CD14-positive monocyte (primary cell): ENCODE measurements at regions not wholly inside any gene's neighbourhood (a gene's known extent, or its start where the extent isn't known, plus 50 kb on each side); places are given as distances from the start of the nearest gene placed in this dataset.

Experiments
- DNase-seq, 3 donors: peaks; one replicate each; pipeline ENCODE4 v3.0.0-alpha.2; 2011 to 2022
- H2AFZ ChIP-seq: 2 replicates; pipeline ENCODE4 v1.6.0; 2012; ENCODE audit warnings: mild to moderate bottlenecking, low read depth, low read length, inconsistent platforms; ENCODE audit not compliant: insufficient read depth, poor library complexity, severe bottlenecking
- H3K27ac ChIP-seq, 2 donors: 1 replicate in 1 of 2; 2 replicates in 1 of 2; pipeline ENCODE4 v1.5.1; 2012 to 2013; ENCODE audit warnings: low read length in 2 of 2, control low read depth in 1 of 2, inconsistent platforms in 1 of 2, low read depth in 1 of 2, mild to moderate bottlenecking in 1 of 2
- H3K27me3 ChIP-seq, 2 donors: one replicate each; pipeline versions ENCODE4 v1.6.0 to v1.6.1; 2011 to 2013; ENCODE audit warnings: low read length in 2 of 2; ENCODE audit not compliant: control insufficient read depth in 2 of 2, insufficient read depth in 2 of 2
- H3K36me3 ChIP-seq, 2 donors: replicated peaks in 1 of 2; 1 replicate in 1 of 2; 2 replicates in 1 of 2; pipeline versions ENCODE4 v1.5.1 to v1.6.1; 2012 to 2013; ENCODE audit warnings: low read length in 2 of 2, control low read depth in 1 of 2, inconsistent platforms in 1 of 2, mild to moderate bottlenecking in 1 of 2; ENCODE audit not compliant: insufficient read depth in 2 of 2, control insufficient read depth in 1 of 2
- H3K4me1 ChIP-seq, 2 donors: 1 replicate in 1 of 2; 2 replicates in 1 of 2; pipeline versions ENCODE4 v1.5.1 to v1.6.1; 2012 to 2013; ENCODE audit warnings: low read length in 2 of 2, control low read depth in 1 of 2, inconsistent platforms in 1 of 2, mild to moderate bottlenecking in 1 of 2, moderate library complexity in 1 of 2; ENCODE audit not compliant: insufficient read depth in 2 of 2, control insufficient read depth in 1 of 2
- H3K4me2 ChIP-seq: replicated peaks from 2 replicates; pipeline ENCODE3; 2012; ENCODE audit warnings: low read length, moderate library complexity, mild to moderate bottlenecking; ENCODE audit not compliant: poor library complexity, severe bottlenecking; ENCODE audit errors: extremely low read depth
- H3K4me3 ChIP-seq, 3 experiments: fragments of 200-600 bp in 1 of 3; sonication (generic) in 1 of 3; replicated peaks in 1 of 3; 1 replicate in 2 of 3; 2 replicates in 1 of 3; pipeline ENCODE4 v1.5.1; 2011 to 2013; ENCODE audit warnings: low read length in 3 of 3, mild to moderate bottlenecking in 3 of 3, control low read depth in 2 of 3, low read depth in 2 of 3, inconsistent platforms in 1 of 3, moderate library complexity in 1 of 3
- H3K79me2 ChIP-seq: 2 replicates; pipeline ENCODE4 v1.6.0; 2012; ENCODE audit warnings: mild to moderate bottlenecking, control low read depth, inconsistent platforms, low read length, moderate library complexity; ENCODE audit not compliant: insufficient read depth
- H3K9ac ChIP-seq: 2 replicates; pipeline ENCODE4 v1.6.0; 2017; ENCODE audit warnings: low read length, mild to moderate bottlenecking; ENCODE audit not compliant: insufficient read depth, poor library complexity, severe bottlenecking
- H3K9me3 ChIP-seq, 2 donors: replicated peaks in 1 of 2; 1 replicate in 1 of 2; 2 replicates in 1 of 2; pipeline versions ENCODE4 v1.5.1 to v1.6.1; 2012 to 2013; ENCODE audit warnings: low read length in 2 of 2, control low read depth in 1 of 2; ENCODE audit not compliant: control insufficient read depth in 1 of 2, insufficient read depth in 1 of 2
- H4K20me1 ChIP-seq: 2 replicates; pipeline ENCODE4 v1.6.0; 2012; ENCODE audit warnings: mild to moderate bottlenecking, low read length, control low read depth, moderate library complexity; ENCODE audit not compliant: insufficient read depth
- H3K27ac Mint-ChIP-seq, 7 donors: one replicate each; pipeline ENCODE4 v1.8.0; 2020; ENCODE audit warnings: mild to moderate bottlenecking in 7 of 7, mixed read lengths in 7 of 7, moderate library complexity in 6 of 7, inconsistent platforms in 2 of 7
- H3K27me3 Mint-ChIP-seq, 3 donors: one replicate each; pipeline ENCODE4 v1.8.0; 2021 to 2022; ENCODE audit warnings: low read depth in 3 of 3, mild to moderate bottlenecking in 3 of 3, mixed read lengths in 3 of 3, moderate library complexity in 3 of 3, inconsistent platforms in 1 of 3
- H3K36me3 Mint-ChIP-seq, 2 donors: one replicate each; pipeline ENCODE4 v1.8.0; 2020; ENCODE audit warnings: mixed read lengths in 2 of 2, inconsistent platforms in 1 of 2, mild to moderate bottlenecking in 1 of 2
- H3K4me1 Mint-ChIP-seq: one replicate; pipeline ENCODE4 v1.8.0; 2020; ENCODE audit warnings: mild to moderate bottlenecking, mixed read lengths
- H3K4me3 Mint-ChIP-seq, 2 donors: one replicate each; pipeline ENCODE4 v1.8.0; 2020; ENCODE audit warnings: mild to moderate bottlenecking in 2 of 2, mixed read lengths in 2 of 2, moderate library complexity in 1 of 2
- H3K9me3 Mint-ChIP-seq, 7 donors: one replicate each; pipeline ENCODE4 v1.8.0; 2020 to 2022; ENCODE audit warnings: mixed read lengths in 7 of 7, mild to moderate bottlenecking in 6 of 7, moderate library complexity in 6 of 7, inconsistent platforms in 2 of 7
- CTCF ChIP-seq: fragments of 200-600 bp; IDR thresholded peaks from one replicate; pipeline ENCODE4 v1.8.0; 2022; ENCODE audit warnings: antibody characterized with exemption, mild to moderate bottlenecking
- WGBS: methylation state at CpG from one replicate; pipeline ENCODE4 v1.1.5; 2013; ENCODE audit warnings: missing lambda C conversion rate; ENCODE audit not compliant: insufficient coverage; 5-methylcytosine and 5-hydroxymethylcytosine counted together
- intact Hi-C, 2 donors: fragments of 100-400 bp; cut with micrococcal nuclease; formaldehyde crosslinking; loops; one replicate each; pipeline versions ENCODE4 v1.15.0 to v1.15.1; 2023

- intact Hi-C loops: no loop called here
- H3K9ac ChIP-seq: no peak overlapping the region
- no peak overlapping the region for H3K4me3 ChIP-seq
- no peaks in the 10 kb centered on the region for H3K4me1 ChIP-seq
- H3K9me3 Mint-ChIP-seq: peaks cover 0 to 5% (median 0%) of the 10 kb centered on the region in 7 donors
- no peaks in the 10 kb centered on the region for H4K20me1 ChIP-seq
- H3K4me2 ChIP-seq: no peak overlapping the region
- no peaks in the 10 kb centered on the region for H3K27me3 ChIP-seq
- H3K4me1 Mint-ChIP-seq: no peaks in the 10 kb centered on the region
- no peak overlapping the region for H3K4me3 Mint-ChIP-seq
- peaks cover 0 to 12% of the 10 kb centered on the region in 2 donors for H3K9me3 ChIP-seq
- no peaks in the 10 kb centered on the region for H3K79me2 ChIP-seq
- no peak overlapping the region for H2AFZ ChIP-seq
- no peaks in the 10 kb centered on the region for H3K36me3 ChIP-seq
- no peak for DNase-seq
- WGBS: 90% methylated on average over 2 of the region's 4 CpGs
- no peak for TF ChIP-seq CTCF
- no peaks in the 10 kb centered on the region for H3K36me3 Mint-ChIP-seq
- H3K27ac Mint-ChIP-seq: no peak overlapping the region
- no peak overlapping the region for H3K27ac ChIP-seq
- peaks cover 0 to 2% (median 1%) of the 10 kb centered on the region in 3 donors for H3K27me3 Mint-ChIP-seq
Observed at GRCh38 chr11:71363721-71364120, 84.5 kb downstream of the DHCR7 start.

- no peaks in the 10 kb centered on the region for H3K4me1 ChIP-seq
- no peaks in the 10 kb centered on the region for H4K20me1 ChIP-seq
- no peaks in the 10 kb centered on the region for H3K79me2 ChIP-seq
- no peak overlapping the region for H3K4me3 ChIP-seq
- intact Hi-C loops: no loop called here
- no peak overlapping the region for H2AFZ ChIP-seq
- no peak overlapping the region for H3K9ac ChIP-seq
- DNase-seq: no peak
- Mint-ChIP-seq H3K4me3 (no peak overlapping the region), H3K4me1 (no peaks in the 10 kb centered on the region), H3K27ac (no peak overlapping the region), H3K36me3 (no peaks in the 10 kb centered on the region), H3K27me3 (peaks cover 2 to 4% (median 2%) of the 10 kb centered on the region in 3 donors), H3K9me3 (peaks cover 0 to 2% (median 0%) of the 10 kb centered on the region in 7 donors)
- H3K36me3 ChIP-seq: no peaks in the 10 kb centered on the region
- peaks cover 0 to 12% of the 10 kb centered on the region in 2 donors for H3K9me3 ChIP-seq
- no peak for TF ChIP-seq CTCF
- no peaks in the 10 kb centered on the region for H3K27me3 ChIP-seq
- no peak overlapping the region for H3K27ac ChIP-seq
- H3K4me2 ChIP-seq: no peak overlapping the region
- 87% methylated on average over 6 of the region's 6 CpGs for whole genome bisulfite sequencing
Observed at GRCh38 chr11:71358963-71359567, 89.1 kb downstream of the DHCR7 start.
